HG03045 (cell line): ENCODE measurements at regions not wholly inside any gene's neighbourhood (a gene's known extent, or its start where the extent isn't known, plus 50 kb on each side); places are given as distances from the start of the nearest gene placed in this dataset.
"Not testable (repeated sequence)": the region's sequence is repeated elsewhere in the genome, so short reads cannot be mapped to it uniquely, and the experiment has no call there.

Experiments
- ATAC-seq: cut with Tn5 transposase; IDR thresholded peaks from one replicate; pipeline ENCODE4 v1.9.1; 2021; ENCODE audit warnings: mild to moderate bottlenecking, moderate library complexity; ENCODE audit not compliant: unreplicated experiment

DNA sequence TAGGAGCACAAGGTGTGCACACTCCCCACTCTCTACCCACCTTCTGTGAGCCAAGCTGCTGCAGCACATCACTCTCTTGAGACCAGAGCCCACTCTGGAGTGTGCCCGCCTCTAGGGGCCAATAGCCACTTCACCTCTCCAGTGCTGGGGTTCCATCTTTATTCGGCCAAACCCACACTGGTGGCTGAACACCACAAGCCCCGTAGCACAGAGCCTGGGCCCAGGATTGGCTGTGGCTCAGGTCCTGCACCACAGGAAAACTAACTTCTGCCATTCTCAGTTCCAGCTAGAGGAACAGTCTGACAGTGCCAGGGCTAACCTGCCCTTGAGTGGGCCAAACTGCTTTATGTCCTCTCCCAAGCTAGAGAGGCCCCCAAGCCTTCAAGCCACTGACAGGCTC, 111.0 kb upstream of the TOX3 start:
- ATAC-seq: no peak

DNA sequence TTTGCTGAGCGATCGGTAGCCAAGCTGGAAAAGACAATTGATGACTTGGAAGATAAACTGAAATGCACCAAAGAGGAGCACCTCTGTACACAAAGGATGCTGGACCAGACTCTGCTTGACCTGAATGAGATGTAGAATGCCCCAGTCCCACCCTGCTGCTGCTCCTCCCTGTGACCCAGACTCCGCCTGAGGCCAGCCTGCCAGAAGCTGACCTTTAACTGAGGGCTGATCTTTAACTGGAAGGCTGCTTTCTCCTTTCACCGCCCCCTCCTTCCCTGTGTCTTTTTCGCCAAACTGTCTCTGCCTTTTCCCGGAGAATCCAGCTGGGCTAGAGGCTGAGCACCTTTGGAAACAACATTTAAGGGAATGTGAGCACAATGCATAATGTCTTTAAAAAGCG, 109.0 kb upstream of the TOX3 start:
- ATAC-seq: not testable (repeated sequence)

GRCh38 chr16:52655156-52655555, 108.2 kb upstream of the TOX3 start:
- not testable (repeated sequence) for ATAC-seq

- ATAC-seq: no peak
These were observed 105.1 kb upstream of the TOX3 start for GRCh38 chr16:52652033-52652432.

GRCh38 chr16:52650789-52651188, 103.8 kb upstream of the TOX3 start:
- no peak for ATAC-seq

- ATAC-seq: no peak
These were observed 103.4 kb upstream of the TOX3 start for GRCh38 chr16:52650318-52650717.

DNA sequence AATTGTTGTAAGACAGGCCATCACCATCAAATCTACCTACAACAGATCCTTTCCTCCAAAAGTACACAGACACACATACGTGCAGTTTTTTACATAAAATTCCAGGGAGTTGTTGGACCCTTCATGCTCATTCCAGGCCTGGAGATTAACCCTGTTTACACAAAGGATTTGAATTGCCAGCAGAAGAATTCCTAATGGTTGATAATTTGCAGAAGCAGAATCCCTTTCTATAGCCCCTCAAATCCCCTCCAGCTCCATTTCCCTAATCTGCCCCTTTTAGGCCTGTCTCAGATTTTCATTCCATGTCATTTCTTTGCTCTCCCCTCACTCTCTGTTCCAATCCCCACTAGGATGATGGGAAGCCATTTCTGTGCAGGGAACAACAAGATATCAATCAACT, 102.9 kb upstream of the TOX3 start:
- ATAC-seq: no peak

GRCh38 chr16:52647588-52647987, 100.6 kb upstream of the TOX3 start:
- no peak for ATAC-seq

DNA sequence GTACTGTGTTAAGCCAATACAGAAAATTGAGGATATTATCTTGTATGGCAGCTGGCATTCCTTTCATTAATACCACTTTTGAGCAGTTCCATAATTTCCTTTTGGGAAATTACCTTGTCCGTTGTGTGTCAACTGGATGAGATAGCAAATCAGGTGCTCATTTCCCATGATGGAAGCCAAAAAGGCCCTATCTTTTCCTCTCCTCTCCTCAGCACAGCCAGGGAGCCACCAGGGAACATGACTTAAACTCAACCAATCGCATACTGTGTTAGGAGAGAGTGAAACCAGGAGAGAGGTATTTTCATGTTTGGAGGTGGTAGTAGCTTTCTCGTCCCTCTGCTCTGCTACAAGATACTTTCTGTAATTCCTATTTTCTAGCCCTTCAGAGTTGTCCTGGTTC, 96.1 kb upstream of the TOX3 start:
- no peak for ATAC-seq

DNA sequence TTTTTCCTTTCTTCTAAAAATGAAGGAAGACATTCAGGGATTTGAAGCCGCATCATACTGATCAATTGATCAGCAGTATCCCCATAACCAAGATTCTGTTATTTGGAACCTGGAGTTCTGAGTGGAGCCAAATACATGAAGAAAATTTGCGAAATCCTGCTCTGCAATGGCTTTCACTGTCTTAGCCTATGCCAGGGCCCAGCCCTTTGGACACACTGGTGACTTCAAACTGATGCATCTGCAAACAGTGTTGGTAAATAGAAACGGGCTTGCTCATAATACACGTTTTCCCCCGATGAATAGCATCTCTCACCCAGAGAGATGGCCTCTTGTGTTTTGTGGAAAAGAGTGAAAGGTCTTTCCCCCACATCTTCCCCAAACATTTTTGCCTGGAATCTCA, 87.6 kb upstream of the TOX3 start:
- ATAC-seq: no peak

DNA sequence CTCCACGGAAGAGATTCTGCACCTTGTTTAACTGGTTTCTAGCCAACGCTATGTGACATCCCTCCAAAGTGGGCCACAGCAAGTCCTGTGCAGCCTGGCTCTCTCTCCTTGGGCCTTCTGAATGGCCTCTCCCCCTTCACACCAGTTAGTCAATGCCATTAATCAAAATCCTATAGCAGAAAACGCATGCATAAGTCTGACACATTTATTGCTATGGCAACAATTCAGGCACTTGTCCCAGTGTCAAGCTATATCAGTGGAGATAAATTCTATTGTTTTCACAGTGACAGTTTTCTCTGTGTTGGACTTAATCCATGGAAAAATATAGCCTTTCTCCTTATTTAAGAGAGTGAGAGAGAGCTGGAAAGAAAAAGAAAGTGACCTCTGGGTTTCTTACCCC, 87.2 kb upstream of the TOX3 start:
- no peak for ATAC-seq

DNA sequence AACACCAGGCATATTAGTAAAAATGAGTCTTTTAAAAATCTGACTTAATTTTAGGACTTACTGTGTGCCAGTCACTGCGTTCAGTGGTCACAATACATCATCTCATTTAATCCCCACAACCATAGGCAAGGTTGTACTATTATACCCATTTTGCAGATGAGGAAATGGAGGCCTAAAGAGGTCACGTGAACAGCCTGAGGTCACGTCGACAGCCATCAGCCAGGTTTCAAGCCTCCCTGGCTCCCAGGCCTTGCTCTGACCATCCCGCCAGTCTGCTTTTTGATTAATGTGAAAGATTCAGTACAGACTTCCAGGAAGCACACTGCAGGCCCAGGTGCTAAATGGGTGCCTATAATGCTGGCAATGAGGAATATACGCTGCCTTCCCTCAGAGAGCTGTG, 86.3 kb upstream of the TOX3 start:
- ATAC-seq: no peak

GRCh38 chr16:52631711-52632110, 84.8 kb upstream of the TOX3 start:
- no peak for ATAC-seq

DNA sequence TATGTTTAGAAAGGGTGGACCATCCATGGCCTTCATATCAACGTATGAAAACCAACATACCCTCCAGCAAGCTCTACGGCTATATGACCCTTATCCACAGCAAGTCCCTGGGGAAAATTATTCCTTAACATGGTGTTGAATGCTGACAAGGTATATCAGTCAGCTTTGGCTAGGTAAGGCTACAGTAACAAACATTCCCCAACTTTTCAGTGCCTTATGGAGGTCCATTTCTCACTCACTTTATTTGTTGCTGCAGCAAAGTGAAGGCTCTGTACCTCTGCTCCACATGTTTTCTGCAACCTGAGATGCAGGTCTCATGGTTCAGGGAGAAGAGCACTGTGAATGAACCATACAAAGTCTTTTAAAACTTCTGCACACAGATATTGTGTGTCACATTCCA, 83.8 kb upstream of the TOX3 start:
- no peak for ATAC-seq

- ATAC-seq: no peak
These were observed 82.4 kb upstream of the TOX3 start for GRCh38 chr16:52629296-52629695.

- ATAC-seq: no peak
These were observed 77.9 kb upstream of the TOX3 start for GRCh38 chr16:52624891-52625290.

DNA sequence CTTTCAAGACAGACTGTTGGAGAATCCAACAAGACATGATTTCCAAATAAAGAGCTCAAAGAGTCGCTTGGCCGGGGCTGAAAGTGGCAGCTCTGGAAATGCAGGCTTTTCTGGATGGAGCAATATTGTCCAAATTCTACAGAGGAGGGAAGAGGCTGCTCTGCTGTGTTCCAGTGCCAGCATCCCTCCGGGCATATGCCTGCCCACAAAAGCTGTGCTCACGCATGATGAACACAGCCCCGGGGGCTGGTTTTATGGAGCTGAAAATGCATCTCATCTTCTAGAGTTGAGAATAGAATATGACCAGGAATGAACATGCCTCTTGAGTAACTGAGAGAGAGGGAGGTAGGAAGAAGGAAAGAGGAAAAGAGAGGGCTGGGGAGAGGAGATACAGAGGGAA, 74.7 kb upstream of the TOX3 start:
- ATAC-seq: no peak

- no peak for ATAC-seq
These were observed 72.0 kb upstream of the TOX3 start for GRCh38 chr16:52618753-52619497.

DNA sequence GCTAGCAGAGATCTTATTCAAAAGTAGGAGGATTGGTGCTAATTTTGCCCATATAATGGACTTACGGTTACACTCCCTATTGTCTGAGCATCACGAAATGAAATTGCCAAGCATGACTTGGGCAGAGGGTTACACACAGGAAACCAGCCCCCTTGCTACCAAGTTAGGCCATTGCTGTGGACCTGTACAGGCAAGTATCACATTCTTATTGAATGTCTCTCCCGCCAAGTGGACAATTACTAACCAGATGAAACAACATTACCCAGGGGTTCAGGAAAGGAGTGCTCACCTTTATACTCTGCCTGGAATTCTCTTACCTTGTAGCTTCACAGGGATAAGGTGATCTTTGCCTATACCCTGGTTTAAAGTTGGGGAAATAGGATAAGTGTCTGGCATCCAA, 70.6 kb upstream of the TOX3 start:
- no peak for ATAC-seq

DNA sequence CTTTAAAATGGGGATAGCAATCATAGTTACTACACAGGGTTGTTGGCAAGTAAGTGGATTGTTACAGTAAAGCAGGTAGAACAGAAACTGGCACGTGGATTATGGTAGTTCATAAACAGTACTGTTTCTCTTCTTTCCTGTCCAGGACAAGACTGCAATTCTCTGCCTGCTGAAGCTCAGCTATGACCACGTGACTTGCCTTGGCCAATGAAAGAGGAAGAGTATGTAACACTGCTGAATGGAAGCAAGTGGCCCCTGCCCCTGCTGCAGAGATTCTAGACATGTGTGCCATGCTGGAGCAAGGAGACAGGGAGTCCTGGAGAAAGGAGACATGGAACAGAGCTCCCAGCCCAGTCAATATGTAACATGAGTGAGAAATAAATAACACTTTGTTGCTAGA, 66.6 kb upstream of the TOX3 start:
- no peak for ATAC-seq

DNA sequence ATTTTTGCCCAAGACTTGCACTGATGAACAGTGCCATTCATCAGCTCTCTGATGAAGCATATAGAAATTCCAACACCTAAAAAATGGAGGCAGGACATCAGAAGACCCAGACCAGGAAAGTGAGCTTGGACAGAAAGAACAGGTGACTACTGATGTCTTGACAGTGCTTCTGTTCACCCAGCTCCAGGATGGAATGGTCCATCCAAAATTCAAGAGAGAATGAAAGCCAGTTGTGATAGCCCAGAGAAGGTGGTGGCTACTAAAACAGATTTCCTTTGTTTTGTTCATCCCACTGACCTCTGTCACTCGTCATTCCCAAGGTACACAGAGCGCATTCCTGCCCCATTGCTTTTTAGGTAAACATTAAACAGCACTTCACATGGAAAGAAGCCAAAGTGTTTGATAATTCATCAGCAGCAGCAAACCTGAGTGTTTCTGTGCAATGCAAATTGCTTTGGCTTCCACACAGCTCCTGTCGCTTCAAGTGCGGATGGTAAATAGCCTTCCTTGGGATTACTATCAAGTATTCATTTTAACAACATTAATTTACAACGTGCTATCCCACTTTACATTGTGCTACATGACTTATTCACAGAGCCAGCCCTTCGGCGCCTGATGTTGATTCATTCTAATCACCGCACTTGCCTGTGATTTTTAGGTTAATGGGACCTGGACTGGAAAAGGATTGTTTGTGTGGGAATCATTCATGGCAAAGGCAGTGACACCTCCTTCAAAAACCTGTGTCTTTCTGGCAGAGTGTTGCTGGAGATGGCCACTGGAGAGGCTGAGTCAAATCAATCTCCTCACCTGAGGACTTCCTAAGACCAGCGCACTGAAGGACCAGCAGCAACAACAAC, 65.1 kb upstream of the TOX3 start:
- no peak for ATAC-seq

DNA sequence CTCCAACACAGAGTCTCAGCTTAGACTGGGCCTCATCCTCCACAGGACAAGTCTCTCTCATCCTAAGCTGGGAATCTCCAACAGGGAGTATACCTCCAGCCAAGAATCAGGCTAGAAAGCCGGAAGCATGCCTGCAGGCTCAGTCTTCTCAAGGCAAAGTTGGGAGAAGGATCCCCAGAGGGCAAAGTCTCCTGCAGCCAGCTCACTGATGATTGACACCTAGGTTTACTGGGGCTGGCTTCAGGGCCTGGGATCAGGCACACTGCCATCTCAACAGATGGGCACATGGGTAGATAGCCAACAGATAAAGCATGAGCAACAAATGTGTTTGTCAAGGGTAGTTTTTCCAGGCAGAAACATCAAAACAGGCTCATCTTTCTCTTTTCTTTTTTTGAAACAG, 56.1 kb upstream of the TOX3 start:
- ATAC-seq: no peak
